Activated CD4-positive, alpha-beta T cell treated with anti-CD3 and anti-CD28 coated beads, Interleukin-2, amount 10 ng/mL, durations not matched to agents 24 days and 14 days (primary cell): ENCODE measurements at regions not wholly inside any gene's neighbourhood (a gene's known extent, or its start where the extent isn't known, plus 50 kb on each side); places are given as distances from the start of the nearest gene placed in this dataset.

ENCODE experiments used
- DNase-seq: peaks from one replicate; pipeline ENCODE4 v3.0.0; 2022
- H3K27ac Mint-ChIP-seq: one replicate; pipeline ENCODE4 v1.8.0; 2022; ENCODE audit warnings: mild to moderate bottlenecking, mixed read lengths
- H3K27me3 Mint-ChIP-seq: one replicate; pipeline ENCODE4 v1.8.0; 2022; ENCODE audit warnings: mixed read lengths
- H3K36me3 Mint-ChIP-seq: one replicate; pipeline ENCODE4 v1.8.0; 2022; ENCODE audit warnings: low read depth, mild to moderate bottlenecking, mixed read lengths
- H3K4me1 Mint-ChIP-seq: one replicate; pipeline ENCODE4 v1.8.0; 2021; ENCODE audit warnings: mixed read lengths
- H3K4me3 Mint-ChIP-seq: one replicate; pipeline ENCODE4 v1.8.0; 2022; ENCODE audit warnings: mild to moderate bottlenecking, moderate library complexity, mixed read lengths
- H3K9me3 Mint-ChIP-seq: one replicate; pipeline ENCODE4 v1.8.0; 2021; ENCODE audit warnings: mixed read lengths
- intact Hi-C: fragments of 100-400 bp; cut with micrococcal nuclease; formaldehyde crosslinking; loops from one replicate; pipeline ENCODE4 v1.15.1; 2023

GRCh38 chr7:91323626-91324158 lies 59.5 kb downstream of the FZD1 start:
- H3K27ac Mint-ChIP-seq, result no peak overlapping the region
- no peak for DNase-seq
- H3K4me1 Mint-ChIP-seq, result no peaks in the 10 kb centered on the region
- no peaks in the 10 kb centered on the region for H3K36me3 Mint-ChIP-seq
- intact Hi-C loops, result no loop called here
- H3K27me3 Mint-ChIP-seq, result no peaks in the 10 kb centered on the region
- H3K4me3 Mint-ChIP-seq, result no peak overlapping the region
- H3K9me3 Mint-ChIP-seq, result no peaks in the 10 kb centered on the region

- intact Hi-C loops, result no loop called here
- Mint-ChIP-seq H3K4me1 (no peaks in the 10 kb centered on the region), H3K36me3 (no peaks in the 10 kb centered on the region), H3K4me3 (no peak overlapping the region), H3K27ac (no peak overlapping the region), H3K9me3 (no peaks in the 10 kb centered on the region), H3K27me3 (no peaks in the 10 kb centered on the region)
- no peak for DNase-seq
These were observed 60.4 kb downstream of the FZD1 start for GRCh38 chr7:91324663-91325062.

- intact Hi-C loops, result no loop called here
- Mint-ChIP-seq H3K9me3 (no peaks in the 10 kb centered on the region), H3K27ac (no peak overlapping the region), H3K36me3 (no peaks in the 10 kb centered on the region), H3K4me1 (no peaks in the 10 kb centered on the region), H3K27me3 (no peaks in the 10 kb centered on the region), H3K4me3 (no peak overlapping the region)
- DNase-seq, result no peak
These were observed 61.5 kb downstream of the FZD1 start for GRCh38 chr7:91325726-91326125.

GRCh38 chr7:91326516-91327199 lies 62.4 kb downstream of the FZD1 start:
- no peaks in the 10 kb centered on the region for H3K4me1 Mint-ChIP-seq
- H3K9me3 Mint-ChIP-seq, result no peaks in the 10 kb centered on the region
- no peak for DNase-seq
- no peak overlapping the region for H3K27ac Mint-ChIP-seq
- H3K4me3 Mint-ChIP-seq, result no peak overlapping the region
- H3K27me3 Mint-ChIP-seq, result no peaks in the 10 kb centered on the region
- intact Hi-C loops, result no loop called here
- no peaks in the 10 kb centered on the region for H3K36me3 Mint-ChIP-seq

- no peak overlapping the region for H3K4me3 Mint-ChIP-seq
These were observed 63.1 kb downstream of the FZD1 start for GRCh38 chr7:91327346-91327745.

GRCh38 chr7:91329571-91329970 lies 65.3 kb downstream of the FZD1 start:
- Mint-ChIP-seq H3K4me3 (no peak overlapping the region), H3K27ac (no peak overlapping the region), H3K27me3 (no peaks in the 10 kb centered on the region), H3K9me3 (no peaks in the 10 kb centered on the region), H3K4me1 (no peaks in the 10 kb centered on the region), H3K36me3 (no peaks in the 10 kb centered on the region)
- no peak for DNase-seq
- intact Hi-C loops, result no loop called here

More at GRCh38 chr7:91327346-91327745, 63.1 kb downstream of the FZD1 start:
- Mint-ChIP-seq H3K27ac (no peak overlapping the region), H3K4me1 (no peaks in the 10 kb centered on the region), H3K36me3 (no peaks in the 10 kb centered on the region), H3K27me3 (no peaks in the 10 kb centered on the region), H3K9me3 (no peaks in the 10 kb centered on the region)
- DNase-seq, result no peak
- intact Hi-C loops, result no loop called here

- H3K27me3 Mint-ChIP-seq, result no peaks in the 10 kb centered on the region
- intact Hi-C loops, result no loop called here
- DNase-seq, result no peak
- no peak overlapping the region for H3K4me3 Mint-ChIP-seq
- H3K9me3 Mint-ChIP-seq, result no peaks in the 10 kb centered on the region
- H3K36me3 Mint-ChIP-seq, result no peaks in the 10 kb centered on the region
- H3K4me1 Mint-ChIP-seq, result no peaks in the 10 kb centered on the region
- H3K27ac Mint-ChIP-seq, result no peak overlapping the region
These were observed 66.1 kb downstream of the FZD1 start for GRCh38 chr7:91330191-91330808.

GRCh38 chr7:91330866-91331265 lies 66.6 kb downstream of the FZD1 start:
- Mint-ChIP-seq H3K36me3 (no peaks in the 10 kb centered on the region), H3K27me3 (no peaks in the 10 kb centered on the region), H3K9me3 (no peaks in the 10 kb centered on the region), H3K4me1 (no peaks in the 10 kb centered on the region), H3K27ac (no peak overlapping the region), H3K4me3 (no peak overlapping the region)
- no peak for DNase-seq
- intact Hi-C loops, result no loop called here

GRCh38 chr7:91336106-91336505 lies 71.9 kb downstream of the FZD1 start:
- no peak for DNase-seq
- Mint-ChIP-seq H3K36me3 (no peaks in the 10 kb centered on the region), H3K9me3 (no peaks in the 10 kb centered on the region), H3K4me1 (no peaks in the 10 kb centered on the region), H3K27ac (no peak overlapping the region), H3K27me3 (no peaks in the 10 kb centered on the region), H3K4me3 (no peak overlapping the region)
- intact Hi-C loops, result no loop called here

GRCh38 chr7:91338226-91339020 lies 74.2 kb downstream of the FZD1 start:
- no peaks in the 10 kb centered on the region for H3K9me3 Mint-ChIP-seq
- intact Hi-C loops, result no loop called here
- H3K4me3 Mint-ChIP-seq, result no peak overlapping the region
- no peaks in the 10 kb centered on the region for H3K27me3 Mint-ChIP-seq
- no peak for DNase-seq
- no peaks in the 10 kb centered on the region for H3K36me3 Mint-ChIP-seq
- no peaks in the 10 kb centered on the region for H3K4me1 Mint-ChIP-seq
- no peak overlapping the region for H3K27ac Mint-ChIP-seq

GRCh38 chr7:91342346-91342745 lies 78.1 kb downstream of the FZD1 start:
- no peak for DNase-seq
- no peaks in the 10 kb centered on the region for H3K9me3 Mint-ChIP-seq
- no peak overlapping the region for H3K27ac Mint-ChIP-seq
- H3K36me3 Mint-ChIP-seq, result no peaks in the 10 kb centered on the region
- intact Hi-C loops, result no loop called here
- H3K4me3 Mint-ChIP-seq, result no peak overlapping the region
- no peaks in the 10 kb centered on the region for H3K4me1 Mint-ChIP-seq
- H3K27me3 Mint-ChIP-seq, result no peaks in the 10 kb centered on the region

- no peak for DNase-seq
- Mint-ChIP-seq H3K4me1 (no peaks in the 10 kb centered on the region), H3K4me3 (no peak overlapping the region), H3K27me3 (no peaks in the 10 kb centered on the region), H3K36me3 (no peaks in the 10 kb centered on the region), H3K9me3 (no peaks in the 10 kb centered on the region), H3K27ac (no peak overlapping the region)
- intact Hi-C loops, result no loop called here
These were observed 79.3 kb downstream of the FZD1 start for GRCh38 chr7:91343420-91343960.

GRCh38 chr7:91343996-91344629 lies 79.9 kb downstream of the FZD1 start:
- no peak for DNase-seq

More at GRCh38 chr7:91343996-91344629, 79.9 kb downstream of the FZD1 start:
- H3K9me3 Mint-ChIP-seq, result no peaks in the 10 kb centered on the region
- no peak overlapping the region for H3K4me3 Mint-ChIP-seq
- no peaks in the 10 kb centered on the region for H3K27me3 Mint-ChIP-seq
- no peak overlapping the region for H3K27ac Mint-ChIP-seq
- intact Hi-C loops, result no loop called here
- no peaks in the 10 kb centered on the region for H3K36me3 Mint-ChIP-seq
- no peaks in the 10 kb centered on the region for H3K4me1 Mint-ChIP-seq
